Stimulated activated naive B cell treated with anti-CD40 and anti-IgM and Interleukin-4, amounts not matched to agents 10 μg/mL and 1 μg/mL and 100 μg/mL, for 72 hours (primary cell): ENCODE measurements at regions not wholly inside any gene's neighbourhood (a gene's known extent, or its start where the extent isn't known, plus 50 kb on each side); places are given as distances from the start of the nearest gene placed in this dataset.
"Not testable (repeated sequence)": the region's sequence is repeated elsewhere in the genome, so short reads cannot be mapped to it uniquely, and the experiment has no call there.

ENCODE experiments used
- ATAC-seq, 2 donors: fragments of 150-1000 bp; cut with Tn5 transposase; replicated peaks; 2 replicates each; pipeline ENCODE4 v1.10.0; 2021; ENCODE audit warnings: moderate library complexity in 1 of 2
- DNase-seq: peaks from one replicate; pipeline ENCODE4 v3.0.0; 2021
- H3K27ac Mint-ChIP-seq: one replicate; pipeline ENCODE4 v1.8.0; 2022; ENCODE audit warnings: mild to moderate bottlenecking, mixed read lengths
- H3K27me3 Mint-ChIP-seq, 2 donors: one replicate each; pipeline ENCODE4 v1.8.0; 2022; ENCODE audit warnings: mixed read lengths in 2 of 2
- H3K36me3 Mint-ChIP-seq, 2 donors: one replicate each; pipeline ENCODE4 v1.8.0; 2022; ENCODE audit warnings: mixed read lengths in 2 of 2, mild to moderate bottlenecking in 1 of 2
- H3K4me1 Mint-ChIP-seq, 2 donors: one replicate each; pipeline ENCODE4 v1.8.0; 2022; ENCODE audit warnings: mixed read lengths in 2 of 2, mild to moderate bottlenecking in 1 of 2
- H3K4me3 Mint-ChIP-seq, 2 donors: one replicate each; pipeline ENCODE4 v1.8.0; 2022; ENCODE audit warnings: mild to moderate bottlenecking in 2 of 2, mixed read lengths in 2 of 2, moderate library complexity in 1 of 2
- H3K9me3 Mint-ChIP-seq, 2 donors: one replicate each; pipeline ENCODE4 v1.8.0; 2022; ENCODE audit warnings: mixed read lengths in 2 of 2, mild to moderate bottlenecking in 1 of 2

- not testable (repeated sequence) for H3K27ac Mint-ChIP-seq, H3K4me1 Mint-ChIP-seq, ATAC-seq, DNase-seq, H3K36me3 Mint-ChIP-seq, H3K4me3 Mint-ChIP-seq
- Mint-ChIP-seq H3K27me3 (peaks cover 3 to 11% of the 10 kb centered on the region in 2 donors), H3K9me3 (peaks cover 12 to 24% of the 10 kb centered on the region in 2 donors)
Observed at GRCh38 chr4:67412153-67412712, 133.1 kb downstream of the CENPC start.

- H3K36me3 Mint-ChIP-seq: no peaks in the 10 kb centered on the region
- ATAC-seq: no peak
- DNase-seq: no peak
- H3K4me1 Mint-ChIP-seq: no peaks in the 10 kb centered on the region
- no peak overlapping the region for H3K4me3 Mint-ChIP-seq
- peaks cover 0 to 3% of the 10 kb centered on the region in 2 donors for H3K27me3 Mint-ChIP-seq
- H3K27ac Mint-ChIP-seq: no peak overlapping the region
- H3K9me3 Mint-ChIP-seq: peaks cover 5 to 10% of the 10 kb centered on the region in 2 donors
Observed at GRCh38 chr4:67403342-67403741, 142.0 kb downstream of the CENPC start.

GRCh38 chr4:67401902-67402301 is 143.4 kb downstream of the CENPC start:
- no peak overlapping the region for H3K4me3 Mint-ChIP-seq
- no peaks in the 10 kb centered on the region for H3K4me1 Mint-ChIP-seq
- H3K9me3 Mint-ChIP-seq: peaks cover 0 to 2% of the 10 kb centered on the region in 2 donors
- DNase-seq (no peak), ATAC-seq (no peak)
- peaks cover 0 to 3% of the 10 kb centered on the region in 2 donors for H3K27me3 Mint-ChIP-seq
- H3K27ac Mint-ChIP-seq: no peak overlapping the region
- H3K36me3 Mint-ChIP-seq: no peaks in the 10 kb centered on the region

GRCh38 chr4:67397931-67398330 is 147.4 kb downstream of the CENPC start:
- Mint-ChIP-seq H3K36me3 (no peaks in the 10 kb centered on the region), H3K4me1 (no peaks in the 10 kb centered on the region), H3K27ac (no peak overlapping the region), H3K4me3 (no peak overlapping the region), H3K27me3 (peaks cover 0 to 6% of the 10 kb centered on the region in 2 donors), H3K9me3 (no peaks in the 10 kb centered on the region)
- DNase-seq: no peak
- ATAC-seq: no peak

GRCh38 chr4:67397031-67397430 is 148.3 kb downstream of the CENPC start:
- no peaks in the 10 kb centered on the region for H3K9me3 Mint-ChIP-seq
- H3K27ac Mint-ChIP-seq: no peak overlapping the region
- ATAC-seq: no peak
- H3K4me1 Mint-ChIP-seq: no peaks in the 10 kb centered on the region
- no peaks in the 10 kb centered on the region for H3K36me3 Mint-ChIP-seq
- no peak for DNase-seq
- no peak overlapping the region for H3K4me3 Mint-ChIP-seq
- H3K27me3 Mint-ChIP-seq: peaks cover 5 to 11% of the 10 kb centered on the region in 2 donors

GRCh38 chr4:67396008-67396407 is 149.3 kb downstream of the CENPC start:
- no peak overlapping the region for H3K27ac Mint-ChIP-seq
- no peak for DNase-seq
- no peaks in the 10 kb centered on the region for H3K4me1 Mint-ChIP-seq
- H3K4me3 Mint-ChIP-seq: no peak overlapping the region
- peaks cover 5 to 11% of the 10 kb centered on the region in 2 donors for H3K27me3 Mint-ChIP-seq
- ATAC-seq: no peak
- no peaks in the 10 kb centered on the region for H3K9me3 Mint-ChIP-seq
- no peaks in the 10 kb centered on the region for H3K36me3 Mint-ChIP-seq

GRCh38 chr4:67394879-67395278 is 150.4 kb downstream of the CENPC start:
- Mint-ChIP-seq H3K27ac (no peak overlapping the region), H3K9me3 (no peaks in the 10 kb centered on the region), H3K4me3 (no peak overlapping the region), H3K36me3 (no peaks in the 10 kb centered on the region), H3K4me1 (no peaks in the 10 kb centered on the region), H3K27me3 (peaks cover 5 to 11% of the 10 kb centered on the region in 2 donors)
- no peak for DNase-seq
- no peak for ATAC-seq

- ATAC-seq (no peak), DNase-seq (no peak)
- Mint-ChIP-seq H3K4me1 (no peaks in the 10 kb centered on the region), H3K9me3 (no peaks in the 10 kb centered on the region), H3K4me3 (no peak overlapping the region), H3K27me3 (peaks cover 5 to 16% of the 10 kb centered on the region in 2 donors), H3K36me3 (no peaks in the 10 kb centered on the region), H3K27ac (no peak overlapping the region)
Observed at GRCh38 chr4:67393699-67394281, 151.5 kb downstream of the CENPC start.

GRCh38 chr4:67393007-67393406 is 152.3 kb downstream of the CENPC start:
- ATAC-seq (no peak), DNase-seq (no peak)
- no peaks in the 10 kb centered on the region for H3K9me3 Mint-ChIP-seq
- no peak overlapping the region for H3K4me3 Mint-ChIP-seq
- no peaks in the 10 kb centered on the region for H3K4me1 Mint-ChIP-seq
- H3K36me3 Mint-ChIP-seq: no peaks in the 10 kb centered on the region
- H3K27ac Mint-ChIP-seq: no peak overlapping the region
- H3K27me3 Mint-ChIP-seq: peaks cover 5 to 16% of the 10 kb centered on the region in 2 donors

- H3K27me3 Mint-ChIP-seq, H3K9me3 Mint-ChIP-seq, DNase-seq, ATAC-seq, H3K27ac Mint-ChIP-seq, H3K4me1 Mint-ChIP-seq, H3K4me3 Mint-ChIP-seq, H3K36me3 Mint-ChIP-seq: not testable (repeated sequence)
Observed at GRCh38 chr4:67381406-67381804, 163.9 kb downstream of the CENPC start.

- not testable (repeated sequence) for H3K27me3 Mint-ChIP-seq, H3K36me3 Mint-ChIP-seq
Observed at GRCh38 chr4:67380702-67381405, 164.4 kb downstream of the CENPC start.

GRCh38 chr4:67380154-67380553 is 165.1 kb downstream of the CENPC start:
- Mint-ChIP-seq H3K36me3 (no peaks in the 10 kb centered on the region), H3K27me3 (no peaks in the 10 kb centered on the region), H3K9me3 (peaks cover 2 to 4% of the 10 kb centered on the region in 2 donors), H3K4me1 (no peaks in the 10 kb centered on the region), H3K27ac (no peak overlapping the region), H3K4me3 (no peak overlapping the region)
- no peak for ATAC-seq
- DNase-seq: no peak

More at GRCh38 chr4:67380702-67381405, 164.4 kb downstream of the CENPC start:
- not testable (repeated sequence) for H3K4me3 Mint-ChIP-seq, H3K27ac Mint-ChIP-seq, DNase-seq, H3K4me1 Mint-ChIP-seq, H3K9me3 Mint-ChIP-seq, ATAC-seq

- no peaks in the 10 kb centered on the region for H3K36me3 Mint-ChIP-seq
- H3K4me3 Mint-ChIP-seq: no peak overlapping the region
- no peaks in the 10 kb centered on the region for H3K4me1 Mint-ChIP-seq
- DNase-seq: no peak
- no peak overlapping the region for H3K27ac Mint-ChIP-seq
- no peaks in the 10 kb centered on the region for H3K9me3 Mint-ChIP-seq
- ATAC-seq: no peak
- H3K27me3 Mint-ChIP-seq: peaks cover 5 to 6% of the 10 kb centered on the region in 2 donors
Observed at GRCh38 chr4:67375291-67375690, 170.0 kb downstream of the CENPC start.

- Mint-ChIP-seq H3K4me3 (no peak overlapping the region), H3K9me3 (no peaks in the 10 kb centered on the region), H3K4me1 (no peaks in the 10 kb centered on the region), H3K27me3 (peaks cover 6 to 8% of the 10 kb centered on the region in 2 donors), H3K27ac (no peak overlapping the region), H3K36me3 (no peaks in the 10 kb centered on the region)
- ATAC-seq (no peak), DNase-seq (no peak)
Observed at GRCh38 chr4:67371615-67372014, 173.7 kb downstream of the CENPC start.

- DNase-seq (no peak), ATAC-seq (no peak)
- no peak overlapping the region for H3K4me3 Mint-ChIP-seq
- no peaks in the 10 kb centered on the region for H3K4me1 Mint-ChIP-seq
- no peak overlapping the region for H3K27ac Mint-ChIP-seq
- H3K9me3 Mint-ChIP-seq: peaks cover 5 to 12% of the 10 kb centered on the region in 2 donors
- peaks cover 0 to 21% of the 10 kb centered on the region in 2 donors for H3K27me3 Mint-ChIP-seq
- H3K36me3 Mint-ChIP-seq: peaks cover 0 to under 1% of the 10 kb centered on the region in 2 donors
Observed at GRCh38 chr4:67366311-67366861, 178.9 kb downstream of the CENPC start.
